Muscle of leg (tissue), 3 donors: ENCODE measurements at regions not wholly inside any gene's neighbourhood (a gene's known extent, or its start where the extent isn't known, plus 50 kb on each side); places are given as distances from the start of the nearest gene placed in this dataset.

Experiments used
- DNase-seq: peaks from one replicate; pipeline ENCODE4 v3.0.0; 2013
- H3K27ac ChIP-seq: one replicate; pipeline ENCODE4 v1.5.1; 2013; ENCODE audit warnings: mild to moderate bottlenecking, low read length, control low read depth
- H3K27me3 ChIP-seq: one replicate; pipeline ENCODE4 v1.6.1; 2013; ENCODE audit warnings: low read length; ENCODE audit not compliant: control insufficient read depth, insufficient read depth
- H3K36me3 ChIP-seq: one replicate; pipeline ENCODE4 v1.6.1; 2013; ENCODE audit warnings: low read length; ENCODE audit not compliant: control insufficient read depth, insufficient read depth
- H3K4me1 ChIP-seq: one replicate; pipeline ENCODE4 v1.6.1; 2013; ENCODE audit warnings: low read length; ENCODE audit not compliant: control insufficient read depth, insufficient read depth
- H3K4me3 ChIP-seq: one replicate; pipeline ENCODE4 v1.5.1; 2013; ENCODE audit warnings: low read length, control low read depth
- H3K9me3 ChIP-seq: replicated peaks from 2 replicates; pipeline ENCODE4 v1.6.1; 2013; ENCODE audit warnings: low read depth, low read length; ENCODE audit not compliant: control insufficient read depth
- WGBS: methylation state at CpG from one replicate; pipeline ENCODE4 v1.1.5; 2013; ENCODE audit warnings: missing lambda C conversion rate; ENCODE audit not compliant: insufficient coverage; 5-methylcytosine and 5-hydroxymethylcytosine counted together

DNA sequence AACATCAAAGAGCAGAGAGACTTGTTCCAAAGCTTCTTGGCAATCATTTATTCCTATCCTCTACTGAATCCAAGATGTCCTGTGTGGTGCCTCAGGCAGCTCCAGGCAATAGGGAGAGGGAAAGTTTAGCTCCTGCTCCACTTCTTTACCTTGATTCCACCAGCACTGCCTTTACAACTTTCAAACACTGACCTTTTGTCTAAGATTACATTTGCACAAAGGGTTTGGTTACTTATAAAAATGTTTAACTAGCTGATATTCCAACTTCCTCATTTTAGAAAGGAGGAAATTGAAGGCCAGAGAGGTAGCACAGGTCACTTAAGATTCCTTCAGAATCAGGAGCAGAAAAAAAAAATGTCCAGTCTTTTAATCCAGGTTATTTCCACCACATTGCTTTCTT is 192.7 kb downstream of the BTG1 start:
- Histone ChIP-seq H3K4me1 (no peaks in the 10 kb centered on the region), H3K36me3 (no peaks in the 10 kb centered on the region), H3K4me3 (no peak overlapping the region), H3K9me3 (no peaks in the 10 kb centered on the region), H3K27ac (no peak overlapping the region), H3K27me3 (no peaks in the 10 kb centered on the region)
- no peak for DNase-seq

- H3K4me1 ChIP-seq: no peaks in the 10 kb centered on the region
- H3K36me3 ChIP-seq: no peaks in the 10 kb centered on the region
- peak; percentile 11 for DNase-seq
- WGBS: 75% methylated on average over 2 of the region's 5 CpGs
- no peaks in the 10 kb centered on the region for H3K9me3 ChIP-seq
- no peak overlapping the region for H3K4me3 ChIP-seq
- H3K27ac ChIP-seq: no peak overlapping the region
- no peaks in the 10 kb centered on the region for H3K27me3 ChIP-seq
These were observed 194.1 kb downstream of the BTG1 start for GRCh38 chr12:91951571-91951970.

GRCh38 chr12:91948504-91948903 is 197.1 kb downstream of the BTG1 start:
- H3K4me3 ChIP-seq: no peak overlapping the region
- H3K27me3 ChIP-seq: no peaks in the 10 kb centered on the region
- H3K36me3 ChIP-seq: no peaks in the 10 kb centered on the region
- H3K27ac ChIP-seq: no peak overlapping the region
- WGBS: 83% methylated on average over 1 of the region's 3 CpGs
- H3K9me3 ChIP-seq: no peaks in the 10 kb centered on the region
- DNase-seq: no peak
- no peaks in the 10 kb centered on the region for H3K4me1 ChIP-seq

DNA sequence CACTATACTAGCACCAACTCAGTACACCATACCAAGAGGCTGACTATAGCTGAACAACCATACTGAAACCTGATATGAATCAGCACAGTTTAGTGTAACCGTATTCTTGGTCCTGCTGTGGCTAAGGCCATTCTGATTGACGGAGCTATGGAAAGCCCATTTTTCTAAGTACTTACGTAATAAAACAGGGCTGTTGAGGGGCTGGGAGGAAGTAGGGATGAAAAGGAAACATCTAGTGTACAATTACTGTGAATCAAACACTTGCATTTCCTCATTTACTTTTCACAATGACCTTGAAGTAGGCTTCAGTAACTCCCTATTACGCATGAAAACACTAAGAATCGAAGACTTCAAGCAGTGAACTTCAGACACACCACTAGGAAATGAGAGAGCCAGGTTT is 198.2 kb downstream of the BTG1 start:
- 93% methylated on average over 2 of the region's 5 CpGs for WGBS
- H3K27me3 ChIP-seq: no peaks in the 10 kb centered on the region
- H3K9me3 ChIP-seq: no peaks in the 10 kb centered on the region
- no peaks in the 10 kb centered on the region for H3K36me3 ChIP-seq
- no peak overlapping the region for H3K27ac ChIP-seq
- H3K4me3 ChIP-seq: no peak overlapping the region
- no peak for DNase-seq
- H3K4me1 ChIP-seq: no peaks in the 10 kb centered on the region

GRCh38 chr12:91944637-91945036 is 201.0 kb downstream of the BTG1 start:
- H3K4me3 ChIP-seq: no peak overlapping the region
- H3K27me3 ChIP-seq: no peaks in the 10 kb centered on the region
- no CpG with 5 or more reads among the region's 1 CpG for WGBS
- DNase-seq: no peak
- H3K27ac ChIP-seq: no peak overlapping the region
- no peaks in the 10 kb centered on the region for H3K4me1 ChIP-seq
- H3K9me3 ChIP-seq: no peaks in the 10 kb centered on the region
- no peaks in the 10 kb centered on the region for H3K36me3 ChIP-seq

DNA sequence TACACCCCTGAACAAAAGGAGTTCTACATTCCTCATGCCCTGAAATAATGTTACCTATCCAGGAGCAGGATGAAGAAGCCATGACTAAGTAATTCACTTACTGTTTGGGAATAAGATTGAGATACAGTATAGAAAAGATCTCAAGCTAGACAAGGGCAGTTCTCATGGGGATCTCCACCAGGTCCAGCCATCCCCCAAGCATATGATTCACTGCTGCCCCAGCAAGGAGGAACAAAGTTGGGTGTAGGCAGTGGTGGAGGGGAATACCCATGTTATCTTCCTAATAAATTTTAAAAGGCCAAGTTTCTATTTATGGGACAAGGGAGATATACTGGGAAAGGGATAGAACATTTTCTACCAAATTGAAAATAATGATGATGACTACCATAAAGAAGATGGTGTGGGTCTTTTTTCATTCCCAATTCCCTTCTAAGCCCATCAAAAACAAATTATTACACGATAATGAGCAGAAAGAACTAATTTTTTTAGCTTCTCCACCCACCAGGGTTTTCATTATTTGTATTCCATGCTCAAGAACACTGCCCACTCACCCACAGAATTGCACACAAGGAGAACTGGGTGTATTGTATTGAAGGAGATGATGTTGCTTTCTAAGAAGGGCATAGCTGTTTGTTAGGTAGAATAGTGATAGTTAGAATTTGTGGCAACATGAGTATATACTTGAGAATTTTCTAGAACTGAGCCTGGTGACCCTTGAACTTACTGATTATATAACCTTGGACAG is 204.6 kb downstream of the BTG1 start:
- no CpG with 5 or more reads among the region's 1 CpG for WGBS
- no peaks in the 10 kb centered on the region for H3K27me3 ChIP-seq
- H3K9me3 ChIP-seq: no peaks in the 10 kb centered on the region
- H3K27ac ChIP-seq: no peak overlapping the region
- no peak overlapping the region for H3K4me3 ChIP-seq
- no peaks in the 10 kb centered on the region for H3K4me1 ChIP-seq
- no peaks in the 10 kb centered on the region for H3K36me3 ChIP-seq
- DNase-seq: no peak

DNA sequence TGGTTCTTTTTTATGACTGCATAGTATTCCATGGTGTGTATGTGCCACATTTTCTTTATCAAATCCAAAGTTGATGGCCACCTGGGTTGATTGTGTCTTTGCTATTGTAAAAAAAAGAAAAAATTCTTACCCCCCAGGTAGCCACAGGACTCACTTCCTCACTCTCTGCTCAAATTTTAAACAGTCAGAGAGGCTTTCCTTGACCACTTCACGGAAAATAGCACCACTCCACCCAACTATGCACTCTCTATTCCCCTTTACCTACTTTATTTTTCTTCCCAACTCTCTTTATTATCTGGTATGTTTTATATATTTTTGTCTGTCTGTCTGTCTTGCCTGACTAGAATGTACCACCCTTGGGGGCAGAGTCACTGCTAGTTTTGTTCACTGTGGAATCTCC is 205.3 kb downstream of the BTG1 start:
- H3K4me3 ChIP-seq: no peak overlapping the region
- no peaks in the 10 kb centered on the region for H3K36me3 ChIP-seq
- no peaks in the 10 kb centered on the region for H3K9me3 ChIP-seq
- H3K4me1 ChIP-seq: no peaks in the 10 kb centered on the region
- no peak overlapping the region for H3K27ac ChIP-seq
- no peak for DNase-seq
- WGBS: 80% methylated on average over 1 of the region's 1 CpG
- H3K27me3 ChIP-seq: no peaks in the 10 kb centered on the region

GRCh38 chr12:91937706-91938105 is 207.9 kb downstream of the BTG1 start:
- H3K27ac ChIP-seq: no peak overlapping the region
- WGBS: 71% methylated on average over 1 of the region's 1 CpG
- no peaks in the 10 kb centered on the region for H3K36me3 ChIP-seq
- no peak for DNase-seq
- H3K9me3 ChIP-seq: no peaks in the 10 kb centered on the region
- no peaks in the 10 kb centered on the region for H3K4me1 ChIP-seq
- H3K27me3 ChIP-seq: no peaks in the 10 kb centered on the region
- no peak overlapping the region for H3K4me3 ChIP-seq

- no peaks in the 10 kb centered on the region for H3K4me1 ChIP-seq
- WGBS: 80% methylated on average over 1 of the region's 1 CpG
- no peaks in the 10 kb centered on the region for H3K9me3 ChIP-seq
- H3K4me3 ChIP-seq: no peak overlapping the region
- H3K36me3 ChIP-seq: no peaks in the 10 kb centered on the region
- DNase-seq: no peak
- no peak overlapping the region for H3K27ac ChIP-seq
- H3K27me3 ChIP-seq: no peaks in the 10 kb centered on the region
These were observed 208.6 kb downstream of the BTG1 start for GRCh38 chr12:91937009-91937408.

DNA sequence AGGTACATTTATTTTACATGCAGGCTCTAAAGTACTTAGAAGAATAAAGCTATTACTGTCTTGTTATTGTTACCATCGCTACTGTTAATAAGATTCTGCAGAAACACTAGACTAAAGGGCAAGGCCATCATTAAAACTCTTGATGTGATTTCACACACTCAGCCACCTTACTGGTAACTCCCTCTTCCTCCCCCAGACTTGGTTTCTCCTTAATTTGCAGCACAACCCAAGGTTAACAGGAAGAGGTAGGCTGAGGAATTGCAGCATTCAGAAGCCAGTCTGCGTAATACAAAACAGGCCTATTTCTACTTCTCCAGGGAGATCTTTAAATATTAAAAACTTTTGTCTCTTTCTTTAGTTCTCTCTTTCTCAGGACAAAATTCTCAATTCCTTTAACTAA is 210.3 kb downstream of the BTG1 start:
- Histone ChIP-seq H3K27me3 (no peaks in the 10 kb centered on the region), H3K9me3 (no peaks in the 10 kb centered on the region), H3K27ac (no peak overlapping the region), H3K36me3 (no peaks in the 10 kb centered on the region), H3K4me1 (peaks cover 2% of the 10 kb centered on the region), H3K4me3 (no peak overlapping the region)
- WGBS: no CpG with 5 or more reads among the region's 2 CpGs
- no peak for DNase-seq

DNA sequence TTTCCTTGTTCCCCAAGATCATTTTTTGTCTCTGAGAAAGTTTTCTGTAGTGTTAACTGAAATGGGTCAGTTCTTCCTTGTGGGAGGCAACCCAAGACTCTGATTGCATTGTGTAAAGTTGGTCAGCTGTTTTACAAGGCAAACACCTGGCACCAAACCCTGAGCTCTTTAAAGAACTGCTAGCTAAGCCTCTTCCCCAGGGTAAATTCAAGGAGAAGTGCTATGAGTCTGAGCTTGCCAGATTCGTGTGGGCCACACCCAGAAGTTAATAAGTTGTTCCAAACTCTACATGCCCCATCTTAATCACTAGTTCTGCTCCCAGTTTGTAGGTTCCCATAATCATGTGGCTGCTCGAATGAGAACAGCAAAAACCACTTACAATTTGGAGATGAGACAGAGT is 214.5 kb downstream of the BTG1 start:
- no peaks in the 10 kb centered on the region for H3K27me3 ChIP-seq
- H3K9me3 ChIP-seq: peaks cover 4% of the 10 kb centered on the region
- WGBS: no CpG with 5 or more reads among the region's 2 CpGs
- H3K4me1 ChIP-seq: peaks cover 2% of the 10 kb centered on the region
- DNase-seq: peak; percentile 48
- H3K4me3 ChIP-seq: no peak overlapping the region
- H3K36me3 ChIP-seq: no peaks in the 10 kb centered on the region
- H3K27ac ChIP-seq: no peak overlapping the region
